Smooth muscle cell (in vitro differentiated cells): ENCODE measurements at regions not wholly inside any gene's neighbourhood (a gene's known extent, or its start where the extent isn't known, plus 50 kb on each side); places are given as distances from the start of the nearest gene placed in this dataset.

Experiments
- DNase-seq: peaks from one replicate; lab custom pipeline; 2025; ENCODE audit not compliant: unreplicated experiment; lab: John Stamatoyannopoulos, UW
- H2AFZ ChIP-seq: fragments of 200-600 bp; sonication (generic); 2 replicates; pipeline ENCODE4 v1.6.0; 2016; ENCODE audit warnings: antibody characterized with exemption, low read depth, mild to moderate bottlenecking
- H3F3A ChIP-seq: fragments of 200-600 bp; sonication (generic); 2 replicates; pipeline ENCODE4 v1.6.0; 2017; ENCODE audit warnings: antibody characterized with exemption, low read depth
- H3K27ac ChIP-seq: fragments of 200-600 bp; sonication (generic); 2 replicates; pipeline ENCODE4 v1.5.1; 2016; ENCODE audit warnings: low read depth, mild to moderate bottlenecking
- H3K27me3 ChIP-seq: fragments of 200-600 bp; sonication (generic); 2 replicates; pipeline ENCODE4 v1.6.1; 2016; ENCODE audit warnings: low read depth, mild to moderate bottlenecking
- H3K36me3 ChIP-seq: fragments of 200-600 bp; sonication (generic); 2 replicates; pipeline ENCODE4 v1.5.1; 2016; ENCODE audit warnings: low read depth
- H3K4me1 ChIP-seq: fragments of 200-600 bp; sonication (generic); 2 replicates; pipeline ENCODE4 v1.5.1; 2016; ENCODE audit warnings: low read depth
- H3K4me2 ChIP-seq: fragments of 200-600 bp; sonication (generic); 2 replicates; pipeline ENCODE4 v1.6.0; 2016; ENCODE audit warnings: mild to moderate bottlenecking
- H3K4me3 ChIP-seq: fragments of 200-600 bp; sonication (generic); 2 replicates; pipeline ENCODE4 v1.5.1; 2016; ENCODE audit warnings: mild to moderate bottlenecking
- H3K79me2 ChIP-seq: fragments of 200-600 bp; sonication (generic); 2 replicates; pipeline ENCODE4 v1.6.0; 2016; ENCODE audit warnings: low read depth, mild to moderate bottlenecking
- H3K9ac ChIP-seq: fragments of 200-600 bp; sonication (generic); 2 replicates; pipeline ENCODE4 v1.6.0; 2016; ENCODE audit warnings: low read depth
- H3K9me3 ChIP-seq: fragments of 200-600 bp; sonication (generic); replicated peaks from 2 replicates; pipeline ENCODE4 v1.5.1; 2016; ENCODE audit warnings: low read depth
- H4K20me1 ChIP-seq: fragments of 200-600 bp; sonication (generic); 2 replicates; pipeline ENCODE4 v1.6.0; 2016; ENCODE audit warnings: low read depth
- WGBS: methylation state at CpG from one replicate; pipeline ENCODE4 v1.1.7; 2016; ENCODE audit warnings: low lambda C conversion rate; 5-methylcytosine and 5-hydroxymethylcytosine counted together
- TF ChIP-seq, protein P1 (sequence below): fragments of 200-600 bp; sonication (generic); IDR thresholded peaks from 2 replicates; pipeline ENCODE4 v1.5.1; 2017; ENCODE audit warnings: borderline replicate concordance, mild to moderate bottlenecking, antibody characterized with exemption; ENCODE audit not compliant: insufficient read depth, poor library complexity, severe bottlenecking

DNA sequence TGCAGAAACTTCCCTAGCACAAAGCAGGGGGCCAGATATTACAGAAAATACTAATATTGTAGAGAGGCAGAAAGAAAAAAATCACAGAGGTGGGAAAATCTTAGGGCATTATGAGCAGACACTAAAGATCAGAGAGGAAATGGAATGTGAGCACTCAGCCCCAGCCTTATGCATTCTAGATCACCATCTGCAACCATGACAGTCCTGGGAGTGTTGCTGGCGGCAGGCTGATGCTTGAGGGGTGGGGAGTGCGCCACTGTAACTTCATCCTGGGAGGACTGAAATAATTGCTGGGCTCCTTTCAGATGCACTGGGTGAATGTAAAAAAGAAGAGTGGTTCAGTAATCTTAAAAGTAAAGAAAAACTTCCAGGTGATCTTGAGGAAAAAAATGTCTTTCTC lies 427.6 kb upstream of the SEMA6D start:
- Histone ChIP-seq H3K9ac (no peak overlapping the region), H3K9me3 (no peaks in the 10 kb centered on the region), H3F3A (peaks cover 10% of the 10 kb centered on the region), H3K27ac (no peak overlapping the region), H3K4me3 (no peak overlapping the region), H3K36me3 (no peaks in the 10 kb centered on the region), H3K79me2 (no peaks in the 10 kb centered on the region), H2AFZ (no peak overlapping the region), H3K4me2 (no peak overlapping the region), H3K27me3 (no peaks in the 10 kb centered on the region), H4K20me1 (no peaks in the 10 kb centered on the region), H3K4me1 (peaks cover 23% of the 10 kb centered on the region)
- no peak for DNase-seq
- TF ChIP-seq, protein P1, sequence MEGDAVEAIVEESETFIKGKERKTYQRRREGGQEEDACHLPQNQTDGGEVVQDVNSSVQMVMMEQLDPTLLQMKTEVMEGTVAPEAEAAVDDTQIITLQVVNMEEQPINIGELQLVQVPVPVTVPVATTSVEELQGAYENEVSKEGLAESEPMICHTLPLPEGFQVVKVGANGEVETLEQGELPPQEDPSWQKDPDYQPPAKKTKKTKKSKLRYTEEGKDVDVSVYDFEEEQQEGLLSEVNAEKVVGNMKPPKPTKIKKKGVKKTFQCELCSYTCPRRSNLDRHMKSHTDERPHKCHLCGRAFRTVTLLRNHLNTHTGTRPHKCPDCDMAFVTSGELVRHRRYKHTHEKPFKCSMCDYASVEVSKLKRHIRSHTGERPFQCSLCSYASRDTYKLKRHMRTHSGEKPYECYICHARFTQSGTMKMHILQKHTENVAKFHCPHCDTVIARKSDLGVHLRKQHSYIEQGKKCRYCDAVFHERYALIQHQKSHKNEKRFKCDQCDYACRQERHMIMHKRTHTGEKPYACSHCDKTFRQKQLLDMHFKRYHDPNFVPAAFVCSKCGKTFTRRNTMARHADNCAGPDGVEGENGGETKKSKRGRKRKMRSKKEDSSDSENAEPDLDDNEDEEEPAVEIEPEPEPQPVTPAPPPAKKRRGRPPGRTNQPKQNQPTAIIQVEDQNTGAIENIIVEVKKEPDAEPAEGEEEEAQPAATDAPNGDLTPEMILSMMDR = no peak
- WGBS = 84% methylated on average over 2 of the region's 2 CpGs

DNA sequence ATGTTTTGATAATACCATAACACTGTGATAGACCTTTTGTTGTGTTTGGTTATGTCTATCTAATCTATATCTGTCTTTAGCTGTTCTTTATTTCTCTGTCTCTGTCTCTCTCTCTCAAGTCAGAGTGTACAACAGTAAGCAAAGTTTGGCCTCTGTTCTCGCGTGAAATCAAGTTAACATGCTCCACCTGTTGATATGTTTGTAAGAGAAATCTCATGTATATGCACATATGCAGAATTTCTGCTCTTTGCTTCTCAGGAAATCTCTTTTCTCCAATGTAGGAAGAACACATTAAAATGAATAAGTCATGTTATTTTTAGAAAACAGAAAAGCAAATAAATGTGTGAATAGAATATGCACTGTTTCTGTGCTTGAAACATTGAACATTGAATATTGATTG lies 425.5 kb upstream of the SEMA6D start:
- Histone ChIP-seq H3K36me3 (no peaks in the 10 kb centered on the region), H3K79me2 (no peaks in the 10 kb centered on the region), H3K27me3 (no peaks in the 10 kb centered on the region), H3K9ac (no peak overlapping the region), H3K4me2 (no peak overlapping the region), H3K4me3 (no peak overlapping the region), H4K20me1 (no peaks in the 10 kb centered on the region), H2AFZ (no peak overlapping the region), H3K4me1 (peaks cover 33% of the 10 kb centered on the region), H3K9me3 (no peaks in the 10 kb centered on the region), H3F3A (peaks cover 14% of the 10 kb centered on the region), H3K27ac (no peak overlapping the region)
- WGBS = 91% methylated on average over 2 of the region's 2 CpGs
- no peak for DNase-seq
- TF ChIP-seq, protein P1 = no peak

DNA sequence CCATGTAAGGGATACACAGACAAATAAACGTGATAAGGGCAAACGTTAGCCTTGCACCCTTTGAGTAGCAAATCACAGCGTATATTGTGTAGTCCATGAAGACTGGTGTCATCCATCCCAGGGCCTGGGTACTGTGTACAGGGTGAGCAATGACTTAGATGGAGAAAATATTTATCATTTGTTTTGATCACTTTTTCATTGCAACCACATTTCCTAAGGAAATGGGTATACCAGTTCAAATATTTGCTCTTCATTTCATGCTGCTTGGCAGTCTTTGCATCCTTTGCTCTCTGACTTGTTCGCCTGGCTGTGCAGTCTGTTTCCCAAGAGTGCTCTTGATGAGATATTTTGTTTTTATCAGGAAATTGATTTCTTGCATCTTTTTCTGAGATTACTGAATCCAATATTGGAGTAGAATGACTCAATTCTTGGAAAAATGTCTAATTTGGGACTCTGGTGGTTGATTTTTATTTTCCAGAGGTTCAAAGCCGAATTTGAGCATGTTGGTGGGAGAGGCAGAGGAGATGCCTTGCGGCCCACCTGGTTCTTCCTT lies 424.6 kb upstream of the SEMA6D start:
- Histone ChIP-seq H3F3A (peaks cover 14% of the 10 kb centered on the region), H3K79me2 (no peaks in the 10 kb centered on the region), H3K27me3 (no peaks in the 10 kb centered on the region), H3K9ac (no peak overlapping the region), H3K4me1 (peaks cover 33% of the 10 kb centered on the region), H3K27ac (peak overlapping the region; percentile 76), H3K4me3 (no peak overlapping the region), H3K4me2 (peak overlapping the region; percentile 45), H2AFZ (no peak overlapping the region), H4K20me1 (no peaks in the 10 kb centered on the region), H3K9me3 (no peaks in the 10 kb centered on the region), H3K36me3 (no peaks in the 10 kb centered on the region)
- no peak for DNase-seq
- 85% methylated on average over 6 of the region's 6 CpGs for WGBS
- TF ChIP-seq, protein P1 = no peak

DNA sequence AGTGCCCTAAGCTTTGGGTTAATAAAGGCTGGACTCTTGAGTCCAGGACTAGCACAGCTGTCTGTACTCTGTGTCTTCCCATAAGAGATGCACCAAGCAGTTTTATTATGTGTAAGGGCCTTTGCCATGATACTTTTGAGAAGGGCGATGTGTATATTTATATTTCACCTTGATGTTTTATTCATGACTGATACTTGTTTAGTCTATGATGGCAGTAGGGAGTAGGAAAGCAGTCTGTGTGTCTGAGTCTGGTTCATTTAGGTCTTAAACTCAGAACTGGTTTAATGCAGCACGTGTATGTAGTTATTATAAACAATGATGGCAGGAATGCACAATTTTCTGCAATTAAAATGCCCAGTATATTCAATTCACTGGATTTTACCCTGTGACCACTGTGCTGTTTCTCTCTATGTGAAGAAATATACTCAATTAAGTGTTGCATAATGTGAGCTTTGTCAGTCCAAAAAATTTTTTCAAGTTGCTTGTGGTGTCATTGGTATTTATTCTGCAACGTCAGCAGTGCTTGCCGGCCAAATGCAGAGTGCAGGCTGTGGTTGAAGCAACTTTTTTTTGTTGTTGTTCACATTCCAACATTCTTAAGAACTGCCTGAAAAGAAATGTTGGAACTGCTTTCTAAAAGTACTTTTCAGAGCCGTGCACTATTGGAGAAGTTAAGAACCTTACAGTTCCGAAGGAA lies 423.7 kb upstream of the SEMA6D start:
- Histone ChIP-seq H3K27me3 (no peaks in the 10 kb centered on the region), H3K4me3 (no peak overlapping the region), H3K9me3 (no peaks in the 10 kb centered on the region), H3F3A (peaks cover 14% of the 10 kb centered on the region), H3K4me1 (peaks cover 33% of the 10 kb centered on the region), H2AFZ (no peak overlapping the region), H3K79me2 (no peaks in the 10 kb centered on the region), H3K9ac (peak overlapping the region; percentile 11), H4K20me1 (no peaks in the 10 kb centered on the region), H3K4me2 (peak overlapping the region; percentile 68), H3K27ac (peak overlapping the region; percentile 76), H3K36me3 (no peaks in the 10 kb centered on the region)
- no peak for DNase-seq
- TF ChIP-seq, protein P1 = no peak
- 22% methylated on average over 6 of the region's 6 CpGs for WGBS
